ENCODE measurements at regions not wholly inside any gene's neighbourhood (a gene's known extent, or its start where the extent isn't known, plus 50 kb on each side); places are given as distances from the start of the nearest gene placed in this dataset.

- TF ChIP-seq POLR2A (IDR thresholded peaks at IDR 0.05), result no peak
- no peak for TF ChIP-seq CTCF (IDR thresholded peaks at IDR 0.05)
Measured at GRCh38 chr16:54351171-54351570, 64.6 kb upstream of the IRX3 start.
